ENCODE measurements at regions not wholly inside any gene's neighbourhood (a gene's known extent, or its start where the extent isn't known, plus 50 kb on each side); places are given as distances from the start of the nearest gene placed in this dataset.

DNA sequence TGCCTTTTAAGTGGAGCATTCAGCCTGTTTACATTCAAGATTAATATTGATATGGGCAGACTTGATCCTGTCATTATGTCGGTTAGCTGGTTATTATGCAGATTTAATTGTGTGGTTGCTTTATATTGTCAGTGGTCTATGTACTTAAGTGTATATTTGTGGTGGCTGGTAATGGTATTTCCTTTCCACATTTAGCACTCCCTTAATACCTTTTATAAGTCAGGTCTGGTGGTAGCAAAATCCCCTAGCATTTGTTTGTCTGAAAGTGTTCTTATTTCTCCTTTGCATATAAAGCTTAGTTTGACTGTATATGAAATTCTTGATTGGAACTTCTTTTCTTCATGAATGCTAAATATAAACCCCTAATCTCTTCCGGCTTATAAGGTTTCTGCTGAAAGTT is 403.7 kb upstream of the EPHA5 start:
- TF ChIP-seq CTCF (IDR thresholded peaks at IDR 0.05; ENCODE audit: borderline replicate concordance, insufficient read depth, low read depth, low read length): no peak
- H3K4me3 ChIP-seq (ENCODE audit: low read depth, low read length): no peak overlapping the region

DNA sequence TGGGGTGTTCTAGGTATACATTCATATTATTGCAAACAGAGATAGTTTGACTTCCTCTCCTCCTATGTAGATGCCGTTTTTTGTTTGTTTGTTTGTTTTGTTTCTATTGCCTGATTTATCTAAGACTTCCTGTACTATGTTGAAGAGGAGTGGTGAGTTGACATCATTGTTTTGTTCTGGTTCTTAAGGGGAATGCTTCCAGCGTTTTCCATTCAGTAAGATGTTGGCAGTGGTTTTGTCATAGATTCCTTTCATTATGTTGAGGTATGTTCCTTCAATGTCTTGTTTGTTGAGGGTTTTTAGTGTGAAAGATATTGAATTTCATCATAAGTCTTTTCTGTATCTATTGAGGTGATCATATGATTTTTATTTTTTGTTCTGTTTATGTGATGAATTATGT is 401.6 kb upstream of the EPHA5 start:
- TF ChIP-seq CTCF (IDR thresholded peaks at IDR 0.05; ENCODE audit: borderline replicate concordance, insufficient read depth, low read depth, low read length): no peak
- H3K4me3 ChIP-seq (ENCODE audit: low read depth, low read length): no peak overlapping the region

DNA sequence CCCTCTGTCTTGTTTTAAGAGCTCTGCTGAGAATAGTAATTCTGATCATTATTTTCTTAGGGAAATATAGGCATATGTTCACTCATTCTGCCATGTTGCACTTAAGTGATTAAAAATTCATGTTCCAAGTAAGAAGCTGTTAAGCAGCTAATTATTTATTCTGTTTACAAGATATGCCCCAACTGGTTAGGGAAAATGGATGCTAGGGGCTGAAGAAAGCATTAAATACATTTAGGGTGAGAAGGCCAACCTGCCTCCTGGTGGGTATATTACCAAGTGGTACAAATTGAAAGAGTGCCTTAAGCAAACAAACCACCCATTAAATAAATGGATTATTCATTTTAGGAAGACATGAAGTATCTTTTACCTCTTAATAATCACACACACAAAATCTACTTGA is 392.6 kb upstream of the EPHA5 start:
- H3K4me3 ChIP-seq (ENCODE audit: low read depth, low read length): no peak overlapping the region
- TF ChIP-seq CTCF (IDR thresholded peaks at IDR 0.05; ENCODE audit: borderline replicate concordance, insufficient read depth, low read depth, low read length): no peak

DNA sequence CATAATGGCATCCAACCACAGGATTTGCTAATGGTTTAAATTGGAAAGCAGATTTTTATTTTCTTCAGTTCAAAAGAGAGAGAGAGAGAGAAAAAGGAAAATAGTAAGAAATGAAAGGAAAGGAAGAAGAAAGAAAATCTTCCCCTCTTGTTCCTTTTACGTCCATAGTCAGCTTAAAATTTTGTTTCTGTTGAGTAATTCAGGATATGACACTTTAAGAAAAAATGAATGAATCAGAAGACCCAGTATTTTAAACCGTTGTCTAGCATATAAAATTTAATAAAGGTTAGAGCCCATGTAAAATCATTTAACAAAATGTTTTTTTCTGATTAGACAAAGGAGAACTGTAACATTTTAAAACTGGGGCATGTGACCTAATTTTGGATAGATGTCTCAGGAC is 391.8 kb upstream of the EPHA5 start:
- H3K4me3 ChIP-seq (ENCODE audit: low read depth, low read length): no peak overlapping the region
- TF ChIP-seq CTCF (IDR thresholded peaks at IDR 0.05; ENCODE audit: borderline replicate concordance, insufficient read depth, low read depth, low read length): no peak

DNA sequence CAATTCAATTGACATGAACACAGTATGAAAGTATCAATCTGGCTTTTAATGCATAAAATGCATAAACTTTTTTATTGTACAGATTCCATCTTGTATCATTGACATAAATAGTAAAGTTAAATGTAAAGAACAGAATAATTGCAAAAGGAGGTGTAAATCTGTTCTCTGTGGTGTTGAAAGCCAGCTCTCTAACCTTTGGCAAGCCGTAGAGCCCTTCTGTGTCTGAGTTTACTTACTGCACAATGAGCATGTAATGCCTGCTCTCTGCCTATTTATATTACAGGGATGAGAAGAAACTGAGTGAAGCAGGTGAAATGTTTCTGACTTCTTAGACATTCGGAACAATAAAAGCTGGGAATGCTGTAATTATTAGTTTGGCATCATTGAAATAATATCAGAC is 389.3 kb upstream of the EPHA5 start:
- no peak for TF ChIP-seq CTCF (IDR thresholded peaks at IDR 0.05; ENCODE audit: borderline replicate concordance, insufficient read depth, low read depth, low read length)
- no peak overlapping the region for H3K4me3 ChIP-seq (ENCODE audit: low read depth, low read length)

DNA sequence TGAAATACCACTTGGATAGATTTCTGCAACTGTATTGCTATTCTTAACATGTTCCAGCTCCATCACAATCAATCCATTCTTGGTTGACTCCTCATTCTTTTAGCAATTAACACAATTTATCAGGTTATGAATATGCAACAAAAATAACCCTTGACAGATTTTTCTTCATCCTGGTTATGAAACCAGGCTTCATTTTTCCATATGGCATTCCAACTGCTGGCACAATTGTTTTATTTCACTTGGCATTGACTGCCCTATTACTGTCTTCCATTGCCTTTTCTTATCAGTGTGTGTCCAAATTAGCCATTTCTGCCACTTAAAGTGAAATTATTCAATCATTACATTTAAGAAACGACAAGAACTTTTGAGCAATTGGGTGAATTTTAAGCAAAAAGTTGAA is 388.8 kb upstream of the EPHA5 start:
- no peak overlapping the region for H3K4me3 ChIP-seq (ENCODE audit: low read depth, low read length)
- TF ChIP-seq CTCF (IDR thresholded peaks at IDR 0.05; ENCODE audit: borderline replicate concordance, insufficient read depth, low read depth, low read length): no peak

DNA sequence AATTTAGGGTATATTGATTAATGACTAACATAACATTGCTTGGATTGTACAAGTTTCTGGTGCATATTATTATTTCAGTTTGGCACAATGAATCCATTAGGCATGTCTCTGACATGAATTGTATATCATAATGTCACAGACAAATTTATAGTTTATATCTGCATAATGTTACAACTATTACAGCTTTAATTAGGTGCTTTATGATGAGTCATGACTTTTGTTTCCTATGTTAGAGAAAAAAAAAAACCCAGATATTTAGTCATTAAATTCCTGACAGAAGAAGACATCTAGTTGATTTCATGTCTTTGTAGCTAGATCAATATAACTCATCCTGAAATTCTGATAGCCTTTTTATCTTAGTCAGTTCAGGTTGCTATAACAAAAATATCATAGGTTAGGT is 385.7 kb upstream of the EPHA5 start:
- H3K4me3 ChIP-seq (ENCODE audit: low read depth, low read length): no peak overlapping the region
- TF ChIP-seq CTCF (IDR thresholded peaks at IDR 0.05; ENCODE audit: borderline replicate concordance, insufficient read depth, low read depth, low read length): no peak
